H1 (cell line): ENCODE measurements at regions not wholly inside any gene's neighbourhood (a gene's known extent, or its start where the extent isn't known, plus 50 kb on each side); places are given as distances from the start of the nearest gene placed in this dataset.

ENCODE experiments used
- CTCF ChIA-PET: fragments of 300-600 bp; sonication (Branson Sonifier 250); formaldehyde crosslinking; loops from one replicate; lab custom pipeline; 2021; ENCODE audit not compliant: partially characterized antibody; lab: Charles Lee
- POLR2A ChIA-PET: fragments of 300-600 bp; sonication (Branson Sonifier 250); formaldehyde crosslinking; loops from one replicate; lab custom pipeline; 2021; ENCODE audit warnings: inconsistent platforms; ENCODE audit not compliant: partially characterized antibody; lab: Charles Lee
- DNase-seq, 2 experiments: peaks; one replicate each; pipeline versions ENCODE4 v3.0.0 to v3.0.0-alpha.2; 2010 to 2022; ENCODE audit warnings: low spot score in 2 of 2, low read depth in 1 of 2, mixed read lengths in 1 of 2
- FAIRE-seq: peaks from 2 replicates; lab custom pipeline; 2011; peaks lifted over from hg19 to GRCh38; lab: Jason Lieb, UNC
- H2AFZ ChIP-seq: 2 replicates; pipeline ENCODE4 v1.8.1; 2012; ENCODE audit warnings: low read length, inconsistent platforms
- H2AK5ac ChIP-seq: 2 replicates; pipeline ENCODE4 v1.6.1; 2013; ENCODE audit warnings: low read depth, low read length
- H2BK120ac ChIP-seq: replicated peaks from 2 replicates; pipeline ENCODE3; 2013; ENCODE audit warnings: low read depth, low read length, inconsistent platforms
- H2BK12ac ChIP-seq: 2 replicates; pipeline ENCODE4 v1.6.1; 2013; ENCODE audit warnings: low read depth, low read length
- H2BK15ac ChIP-seq: 2 replicates; pipeline ENCODE4 v1.6.1; 2013; ENCODE audit warnings: low read length
- H2BK20ac ChIP-seq: 2 replicates; pipeline ENCODE4 v1.6.1; 2013; ENCODE audit warnings: low read length
- H2BK5ac ChIP-seq: 2 replicates; pipeline ENCODE4 v1.6.1; 2013; ENCODE audit warnings: low read depth, low read length
- H3K14ac ChIP-seq: 2 replicates; pipeline ENCODE4 v1.6.1; 2013; ENCODE audit warnings: inconsistent platforms; ENCODE audit not compliant: insufficient read length
- H3K18ac ChIP-seq: 2 replicates; pipeline ENCODE4 v1.6.1; 2013; ENCODE audit warnings: low read length; ENCODE audit errors: extremely low read depth
- H3K23ac ChIP-seq: 2 replicates; pipeline ENCODE4 v1.6.1; 2013; ENCODE audit warnings: inconsistent platforms; ENCODE audit not compliant: insufficient read length
- H3K23me2 ChIP-seq: 2 replicates; pipeline ENCODE4 v1.6.1; 2013; ENCODE audit warnings: low read depth, low read length
- H3K27ac ChIP-seq: 2 replicates; pipeline ENCODE4 v1.6.1; 2011; ENCODE audit warnings: low read depth, low read length, inconsistent platforms
- H3K27me3 ChIP-seq, 4 experiments: replicated peaks in 1 of 4; 1 replicate in 1 of 4; 2 replicates in 3 of 4; pipeline versions ENCODE4 v1.6.1 to v1.8.1; 2011 to 2013; ENCODE audit warnings: low read length in 3 of 4, mild to moderate bottlenecking in 3 of 4, inconsistent platforms in 2 of 4, mixed read lengths in 2 of 4, moderate library complexity in 1 of 4; ENCODE audit not compliant: control insufficient read depth in 3 of 4, insufficient read depth in 3 of 4; ENCODE audit errors: extremely low read depth in 1 of 4
- H3K36me3 ChIP-seq, 4 experiments: 2 replicates each; pipeline versions ENCODE4 v1.6.1 to v1.8.1; 2011 to 2013; ENCODE audit warnings: mild to moderate bottlenecking in 4 of 4, low read length in 3 of 4, moderate library complexity in 2 of 4, control low read depth in 1 of 4, inconsistent platforms in 1 of 4; ENCODE audit not compliant: insufficient read depth in 4 of 4, control insufficient read depth in 2 of 4
- H3K4ac ChIP-seq: replicated peaks from 2 replicates; pipeline ENCODE3; 2013; ENCODE audit warnings: low read length, low read depth, mixed read lengths, inconsistent platforms; ENCODE audit not compliant: insufficient read length
- H3K4me1 ChIP-seq, 4 experiments: replicated peaks in 1 of 4; 1 replicate in 1 of 4; 2 replicates in 3 of 4; pipeline versions ENCODE4 v1.6.1 to v1.8.1; 2011 to 2013; ENCODE audit warnings: low read length in 3 of 4, inconsistent platforms in 2 of 4, mixed read lengths in 1 of 4; ENCODE audit not compliant: insufficient read depth in 4 of 4, control insufficient read depth in 3 of 4
- H3K4me2 ChIP-seq, 2 experiments: 2 replicates each; pipeline versions ENCODE4 v1.6.1 to v1.8.1; 2011 to 2013; ENCODE audit warnings: low read depth in 2 of 2, low read length in 2 of 2, control low read depth in 1 of 2, inconsistent platforms in 1 of 2, mild to moderate bottlenecking in 1 of 2; ENCODE audit not compliant: insufficient read depth in 1 of 2
- H3K4me3 ChIP-seq, 4 experiments: fragments of 200-600, 300-600 bp in 1 of 4; sonication (generic), shearing (Covaris generic), sonication (Bioruptor Twin) in 1 of 4; 2 replicates each; pipeline versions ENCODE4 v1.5.1 to v1.8.1; 2011 to 2016; ENCODE audit warnings: low read length in 4 of 4, low read depth in 3 of 4, control low read depth in 2 of 4, inconsistent platforms in 2 of 4, mild to moderate bottlenecking in 2 of 4, mixed read lengths in 1 of 4, moderate library complexity in 1 of 4; ENCODE audit not compliant: insufficient read depth in 2 of 4; ENCODE audit errors: extremely low read depth in 1 of 4
- H3K56ac ChIP-seq: replicated peaks from 2 replicates; pipeline ENCODE3; 2013; ENCODE audit warnings: low read depth, mild to moderate bottlenecking, mixed read lengths, low read length, inconsistent platforms; ENCODE audit not compliant: insufficient read length
- H3K79me1 ChIP-seq: 2 replicates; pipeline ENCODE4 v1.6.1; 2013; ENCODE audit warnings: low read depth, low read length, control low read depth
- H3K79me2 ChIP-seq, 2 experiments: 2 replicates each; pipeline versions ENCODE4 v1.6.1 to v1.8.1; 2012 to 2013; ENCODE audit warnings: low read length in 2 of 2, mild to moderate bottlenecking in 2 of 2, inconsistent platforms in 1 of 2; ENCODE audit not compliant: insufficient read depth in 2 of 2, control insufficient read depth in 1 of 2
- H3K9ac ChIP-seq, 4 experiments: replicated peaks in 1 of 4; 1 replicate in 1 of 4; 2 replicates in 3 of 4; pipeline versions ENCODE4 v1.6.1 to v1.8.1; 2011 to 2013; ENCODE audit warnings: low read depth in 3 of 4, low read length in 3 of 4, control low read depth in 2 of 4, mild to moderate bottlenecking in 2 of 4, moderate library complexity in 2 of 4, inconsistent platforms in 1 of 4; ENCODE audit errors: extremely low read depth in 1 of 4
- H3K9me3 ChIP-seq, 2 experiments: 2 replicates each; pipeline versions ENCODE4 v1.6.1 to v1.8.1; 2012 to 2013; ENCODE audit warnings: mild to moderate bottlenecking in 2 of 2, moderate library complexity in 2 of 2, control low read depth in 1 of 2, inconsistent platforms in 1 of 2, low read depth in 1 of 2, low read length in 1 of 2, mixed read lengths in 1 of 2; ENCODE audit not compliant: insufficient read depth in 2 of 2
- H4K20me1 ChIP-seq, 2 experiments: replicated peaks in 1 of 2; 2 replicates each; pipeline versions ENCODE3 to v1.8.1; 2011 to 2013; ENCODE audit warnings: inconsistent platforms in 2 of 2, low read length in 2 of 2, mild to moderate bottlenecking in 1 of 2; ENCODE audit not compliant: insufficient read depth in 2 of 2, control insufficient read depth in 1 of 2
- H4K5ac ChIP-seq: 2 replicates; pipeline ENCODE4 v1.6.1; 2013; ENCODE audit warnings: low read length, low read depth, mixed read lengths, inconsistent platforms; ENCODE audit not compliant: insufficient read length
- H4K8ac ChIP-seq: 2 replicates; pipeline ENCODE4 v1.8.0; 2013; ENCODE audit warnings: mild to moderate bottlenecking, moderate library complexity, low read length, inconsistent platforms; ENCODE audit not compliant: insufficient read depth; ENCODE audit errors: extremely low read depth
- H4K91ac ChIP-seq: replicated peaks from 2 replicates; pipeline ENCODE3; 2013; ENCODE audit warnings: low read length, mixed read lengths, inconsistent platforms; ENCODE audit not compliant: insufficient read length
- TEAD4 ChIP-seq: IDR thresholded peaks from 2 replicates; pipeline ENCODE4 v1.6.1; 2012; ENCODE audit warnings: low read depth, low read length, inconsistent platforms, mixed read lengths
- WGBS, 2 experiments: shearing (Covaris generic) in 1 of 2; methylation state at CpG; one replicate each; pipeline versions ENCODE4 v1.1.6 to v1.1.7; 2013 to 2015; ENCODE audit warnings: low lambda C conversion rate in 2 of 2, mixed read lengths in 2 of 2, inconsistent platforms in 1 of 2, low coverage in 1 of 2, missing lambda C conversion rate in 1 of 2; ENCODE audit not compliant: insufficient replicate concordance in 2 of 2, insufficient coverage in 1 of 2, insufficient read length in 1 of 2; ENCODE audit errors: extremely low coverage in 1 of 2, missing lambda C conversion rate in 1 of 2; 5-methylcytosine and 5-hydroxymethylcytosine counted together

- H2BK12ac ChIP-seq, result no peak overlapping the region
- H2AK5ac ChIP-seq, result no peak overlapping the region
- H3K23ac ChIP-seq, result no peak overlapping the region
- H3K4ac ChIP-seq, result no peak overlapping the region
- H2BK5ac ChIP-seq, result no peak overlapping the region
- H2BK15ac ChIP-seq, result no peak overlapping the region
- no peak for TF ChIP-seq TEAD4
- TF ChIP-seq, all 59 proteins: peak for 0
- Histone ChIP-seq H4K5ac (no peak overlapping the region), H3K4me2 (no peak overlapping the region), H3K36me3 (no peaks in the 10 kb centered on the region), H3K9me3 (no peaks in the 10 kb centered on the region), H3K18ac (no peak overlapping the region), H3K14ac (no peak overlapping the region), H3K79me2 (no peaks in the 10 kb centered on the region), H3K56ac (no peak overlapping the region), H2AFZ (no peak overlapping the region), H3K9ac (no peak overlapping the region), H3K23me2 (no peaks in the 10 kb centered on the region), H3K4me1 (no peaks in the 10 kb centered on the region), H4K91ac (no peak overlapping the region), H2BK20ac (no peak overlapping the region), H3K79me1 (no peaks in the 10 kb centered on the region), H3K4me3 (no peak overlapping the region), H3K27me3 (no peaks in the 10 kb centered on the region), H4K8ac (no peak overlapping the region), H4K20me1 (no peaks in the 10 kb centered on the region), H3K27ac (no peak overlapping the region), H2BK120ac (no peak overlapping the region)
- CTCF ChIA-PET, result no interaction called here
- DNase-seq, result no peak
- POLR2A ChIA-PET, result no interaction called here
- no peak for FAIRE-seq
- WGBS, 2 experiments, result 97% methylated on average over 3 of the region's 3 CpGs; no CpG with 5 or more reads in 1 of the 2 experiments
These were observed 158.8 kb downstream of the IDS start for GRCh38 chrX:149346306-149346705.
